Prostate gland (tissue), 2 donors: ENCODE measurements at regions not wholly inside any gene's neighbourhood (a gene's known extent, or its start where the extent isn't known, plus 50 kb on each side); places are given as distances from the start of the nearest gene placed in this dataset.

Experiments
- DNase-seq: peaks from one replicate; pipeline ENCODE4 v3.0.0-alpha.2; 2019; ENCODE audit warnings: low spot score
- H3K27ac ChIP-seq, 2 donors: fragments of 200-600 bp; sonication (generic); 2 replicates each; pipeline ENCODE4 v1.5.1; 2017 to 2019
- H3K27me3 ChIP-seq: fragments of 200-600 bp; sonication (generic); replicated peaks from 2 replicates; pipeline ENCODE4 v1.5.1; 2019; ENCODE audit not compliant: insufficient read depth
- H3K36me3 ChIP-seq, 2 donors: fragments of 200-600 bp; sonication (generic); 1 replicate in 1 of 2; 2 replicates in 1 of 2; pipeline versions ENCODE4 v1.5.1 to v1.8.1; 2017 to 2019
- H3K4me1 ChIP-seq: fragments of 200-600 bp; sonication (generic); replicated peaks from 2 replicates; pipeline ENCODE4 v1.5.1; 2019
- H3K4me3 ChIP-seq, 2 donors: fragments of 200-600 bp; sonication (generic); 2 replicates each; pipeline ENCODE4 v1.5.1; 2017 to 2019
- H3K9me3 ChIP-seq: fragments of 200-600 bp; sonication (generic); 2 replicates; pipeline ENCODE4 v1.5.1; 2017
- POLR2A ChIP-seq: fragments of 450-650 bp; IDR thresholded peaks from one replicate; pipeline ENCODE4 v1.6.1; 2016; ENCODE audit warnings: antibody characterized with exemption, mild to moderate bottlenecking
- POLR2AphosphoS5 ChIP-seq: sonication (generic); formaldehyde crosslinking; IDR thresholded peaks from one replicate; pipeline ENCODE4 v1.6.1; 2017; ENCODE audit warnings: antibody characterized with exemption
- WGBS: methylation state at CpG from one replicate; pipeline ENCODE4 v1.1.5; 2018; 5-methylcytosine and 5-hydroxymethylcytosine counted together
- intact Hi-C: fragments of 100-400 bp; cut with DNase I; formaldehyde crosslinking; loops from one replicate; pipeline ENCODE4 v1.14.2; 2022
- TF ChIP-seq, protein P1 (sequence below), 4 experiments: fragments of 200-600 bp in 2 of 4; fragments of 450-650 bp in 2 of 4; sonication (generic) in 2 of 4; IDR thresholded peaks; 1 replicate in 3 of 4; 2 replicates in 1 of 4; pipeline ENCODE4 v1.5.1; 2016 to 2019; ENCODE audit warnings: antibody characterized with exemption in 4 of 4, mild to moderate bottlenecking in 2 of 4, moderate library complexity in 2 of 4

DNA sequence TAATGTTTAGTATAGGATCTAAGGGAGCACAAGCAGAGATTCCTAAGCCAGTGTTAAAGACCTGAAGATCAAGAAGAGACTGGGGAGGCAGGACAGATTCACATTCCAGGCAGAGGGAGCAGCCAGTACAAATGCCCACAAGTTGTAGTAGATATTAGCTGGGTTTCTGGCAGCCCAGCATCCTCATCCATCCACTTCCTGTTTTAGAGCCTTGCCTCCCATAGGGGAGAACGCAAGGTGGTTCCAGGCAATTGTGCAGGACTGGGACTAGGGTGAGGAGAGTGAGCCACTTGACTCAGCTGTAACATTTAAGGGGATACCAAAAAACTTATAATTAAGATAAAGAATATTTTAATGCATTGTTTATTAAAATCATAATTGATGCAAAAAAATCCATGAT is 71.3 kb upstream of the PSMA6 start:
- DNase-seq: no peak
- TF ChIP-seq, protein P1, sequence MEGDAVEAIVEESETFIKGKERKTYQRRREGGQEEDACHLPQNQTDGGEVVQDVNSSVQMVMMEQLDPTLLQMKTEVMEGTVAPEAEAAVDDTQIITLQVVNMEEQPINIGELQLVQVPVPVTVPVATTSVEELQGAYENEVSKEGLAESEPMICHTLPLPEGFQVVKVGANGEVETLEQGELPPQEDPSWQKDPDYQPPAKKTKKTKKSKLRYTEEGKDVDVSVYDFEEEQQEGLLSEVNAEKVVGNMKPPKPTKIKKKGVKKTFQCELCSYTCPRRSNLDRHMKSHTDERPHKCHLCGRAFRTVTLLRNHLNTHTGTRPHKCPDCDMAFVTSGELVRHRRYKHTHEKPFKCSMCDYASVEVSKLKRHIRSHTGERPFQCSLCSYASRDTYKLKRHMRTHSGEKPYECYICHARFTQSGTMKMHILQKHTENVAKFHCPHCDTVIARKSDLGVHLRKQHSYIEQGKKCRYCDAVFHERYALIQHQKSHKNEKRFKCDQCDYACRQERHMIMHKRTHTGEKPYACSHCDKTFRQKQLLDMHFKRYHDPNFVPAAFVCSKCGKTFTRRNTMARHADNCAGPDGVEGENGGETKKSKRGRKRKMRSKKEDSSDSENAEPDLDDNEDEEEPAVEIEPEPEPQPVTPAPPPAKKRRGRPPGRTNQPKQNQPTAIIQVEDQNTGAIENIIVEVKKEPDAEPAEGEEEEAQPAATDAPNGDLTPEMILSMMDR (IDR thresholded peaks at IDR 0.05): no peak
- TF ChIP-seq POLR2A (no peak), POLR2AphosphoS5 (no peak)
- Histone ChIP-seq H3K4me1 (no peaks in the 10 kb centered on the region), H3K4me3 (no peak overlapping the region), H3K9me3 (no peaks in the 10 kb centered on the region), H3K27ac (no peak overlapping the region), H3K27me3 (no peaks in the 10 kb centered on the region), H3K36me3 (no peaks in the 10 kb centered on the region)
- 96% methylated on average over 1 of the region's 1 CpG for WGBS
- intact Hi-C loops: no loop called here

DNA sequence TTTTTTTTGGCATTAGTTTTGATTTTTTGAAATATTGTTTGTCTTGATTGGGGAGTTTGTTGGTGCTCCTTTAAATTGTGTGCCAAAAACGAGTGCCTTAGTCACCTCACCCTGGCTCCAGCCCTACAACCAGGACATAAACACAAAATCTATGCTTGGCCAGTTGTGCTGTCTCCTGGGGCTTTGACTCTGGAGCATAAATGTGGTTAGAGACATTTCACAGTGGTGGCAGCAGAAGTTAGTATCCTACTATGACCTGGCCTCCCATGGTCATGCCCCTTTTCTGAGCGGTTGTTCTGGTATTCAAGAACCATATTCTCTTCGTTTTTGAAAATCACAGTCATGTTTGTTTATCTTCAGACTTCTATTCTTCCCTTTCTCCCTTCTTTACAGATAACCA is 70.7 kb upstream of the PSMA6 start:
- H3K36me3 ChIP-seq: no peaks in the 10 kb centered on the region
- H3K27me3 ChIP-seq: no peaks in the 10 kb centered on the region
- H3K4me1 ChIP-seq: no peaks in the 10 kb centered on the region
- 80% methylated on average over 3 of the region's 3 CpGs for WGBS
- H3K9me3 ChIP-seq: no peaks in the 10 kb centered on the region
- DNase-seq: no peak
- no peak overlapping the region for H3K4me3 ChIP-seq
- TF ChIP-seq POLR2AphosphoS5 (no peak), POLR2A (no peak)
- TF ChIP-seq, protein P1 (IDR thresholded peaks at IDR 0.05): no peak
- H3K27ac ChIP-seq: no peak overlapping the region
- intact Hi-C loops: no loop called here

DNA sequence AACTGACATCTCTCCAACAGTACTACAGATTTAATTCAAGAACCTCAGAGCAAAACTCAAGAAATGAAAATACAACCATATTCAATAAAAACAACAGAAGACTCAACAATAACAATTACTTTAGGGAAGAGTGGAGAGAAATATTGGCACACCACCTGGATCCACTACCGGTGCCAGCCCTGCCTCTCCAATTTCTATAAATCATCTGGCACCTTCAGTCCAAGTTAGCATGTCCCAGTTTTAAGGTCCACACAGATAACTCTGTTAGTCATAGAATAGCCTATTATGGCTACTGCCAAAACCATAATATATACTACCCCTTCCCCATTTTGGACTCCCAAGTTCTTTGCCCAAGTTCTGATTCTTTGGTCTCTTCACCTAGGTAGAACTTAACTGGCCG is 69.9 kb upstream of the PSMA6 start:
- Histone ChIP-seq H3K36me3 (no peaks in the 10 kb centered on the region), H3K27ac (no peak overlapping the region), H3K27me3 (no peaks in the 10 kb centered on the region), H3K9me3 (no peaks in the 10 kb centered on the region), H3K4me3 (no peak overlapping the region), H3K4me1 (no peaks in the 10 kb centered on the region)
- DNase-seq: no peak
- TF ChIP-seq, protein P1 (IDR thresholded peaks at IDR 0.05): no peak
- WGBS: 55% methylated on average over 2 of the region's 2 CpGs
- intact Hi-C loops: no loop called here

DNA sequence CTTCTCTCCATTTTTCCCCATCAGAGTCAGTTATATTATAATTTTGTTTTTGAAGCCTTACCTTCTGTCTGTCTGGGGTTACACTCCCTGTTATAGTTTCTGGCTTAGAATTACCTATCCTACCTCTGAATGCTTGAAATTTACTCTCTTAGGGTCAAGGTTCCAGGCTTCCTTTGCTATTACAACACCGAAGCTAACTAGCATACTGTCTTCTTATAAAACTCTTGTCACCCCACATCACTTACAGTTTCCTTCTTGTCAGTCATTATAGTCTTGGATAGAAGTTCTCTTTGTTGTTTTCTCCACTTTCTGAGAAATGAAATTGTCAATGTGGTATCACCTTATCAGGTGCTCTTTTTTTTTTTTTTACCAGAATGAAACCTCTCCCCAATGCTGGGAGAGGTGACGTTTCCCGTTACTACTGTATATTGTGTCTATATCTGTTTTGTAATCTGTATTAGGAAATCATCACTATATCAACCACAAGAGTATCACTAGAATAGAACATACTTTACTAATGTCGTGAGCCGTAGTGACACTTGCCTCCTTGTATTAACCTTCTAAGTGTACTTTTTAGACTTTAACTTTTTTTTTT is 69.2 kb upstream of the PSMA6 start:
- Histone ChIP-seq H3K27me3 (no peaks in the 10 kb centered on the region), H3K27ac (no peak overlapping the region), H3K4me3 (no peak overlapping the region), H3K9me3 (no peaks in the 10 kb centered on the region), H3K36me3 (no peaks in the 10 kb centered on the region), H3K4me1 (no peaks in the 10 kb centered on the region)
- WGBS: 90% methylated on average over 5 of the region's 5 CpGs
- no peak for TF ChIP-seq POLR2AphosphoS5
- TF ChIP-seq, protein P1 (IDR thresholded peaks at IDR 0.05): no peak
- no peak for TF ChIP-seq POLR2A
- intact Hi-C loops: no loop called here
- DNase-seq: no peak

DNA sequence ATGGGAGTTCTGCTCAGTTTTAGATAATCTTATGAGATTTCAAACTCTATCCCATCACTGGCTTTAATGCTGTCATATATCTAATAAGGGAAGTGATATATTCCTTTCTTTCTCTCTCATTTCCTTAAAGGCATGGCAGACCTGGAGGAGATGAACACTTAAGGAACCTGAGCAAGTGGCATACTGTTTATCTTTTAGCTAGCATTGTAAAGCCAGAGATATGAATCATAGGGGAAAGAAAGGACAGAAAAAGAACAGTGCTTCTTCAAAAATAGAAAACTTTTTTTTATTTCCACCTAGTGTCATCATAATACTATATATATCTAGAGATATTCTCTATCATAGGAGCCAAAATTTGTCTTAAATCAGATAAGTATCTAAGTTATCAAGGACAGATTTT is 68.3 kb upstream of the PSMA6 start:
- Histone ChIP-seq H3K36me3 (no peaks in the 10 kb centered on the region), H3K9me3 (no peaks in the 10 kb centered on the region), H3K4me1 (no peaks in the 10 kb centered on the region), H3K27ac (no peak overlapping the region), H3K4me3 (no peak overlapping the region), H3K27me3 (no peaks in the 10 kb centered on the region)
- DNase-seq: no peak
- TF ChIP-seq POLR2A (no peak), POLR2AphosphoS5 (no peak)
- TF ChIP-seq, protein P1 (IDR thresholded peaks at IDR 0.05): no peak
- intact Hi-C loops: no loop called here
